ENCODE measurements at regions not wholly inside any gene's neighbourhood (a gene's known extent, or its start where the extent isn't known, plus 50 kb on each side); places are given as distances from the start of the nearest gene placed in this dataset.
A peak's percentile ranks its signal among the peaks of the same experiment; 100 is the strongest.

GRCh38 chr12:77613411-77613810 lies 217.3 kb upstream of the NAV3 start:
- H3F3A ChIP-seq (replicated peaks; ENCODE audit: insufficient read depth) = no peaks in the 10 kb centered on the region
- no peak overlapping the region for H3K9ac ChIP-seq
- ChIA-PET POLR2A (no interaction called here), CTCF (no interaction called here)
- H3K27me3 ChIP-seq (ENCODE audit: insufficient read depth) = no peaks in the 10 kb centered on the region
- H3K36me3 ChIP-seq (replicated peaks in 1 of 2; ENCODE audit: control insufficient read depth in 1 of 2, insufficient read depth in 2 of 2, low read length in 1 of 2) = peaks cover 0 to 5% of the 10 kb centered on the region in 2 experiments
- H3K4me1 ChIP-seq (ENCODE audit: control insufficient read depth in 1 of 2, insufficient read depth in 2 of 2, low read depth in 1 of 2, low read length in 1 of 2) = no peaks in the 10 kb centered on the region
- H3K9me2 ChIP-seq = no peaks in the 10 kb centered on the region
- TF ChIP-seq EP300 (IDR thresholded peaks at IDR 0.05; ENCODE audit: borderline replicate concordance in 1 of 2, low read depth in 1 of 2, low read length in 1 of 2) (no peak), TAF1 (IDR thresholded peaks at IDR 0.05; ENCODE audit: borderline replicate concordance, low read depth, low read length) (no peak), FOXM1 (IDR thresholded peaks at IDR 0.05; ENCODE audit: low read depth) (no peak), POLR2AphosphoS5 (IDR thresholded peaks at IDR 0.05; ENCODE audit: low read depth, low read length) (no peak), CHD2 (IDR thresholded peaks at IDR 0.05; ENCODE audit: low read length, partially characterized antibody) (no peak), NRF1 (IDR thresholded peaks at IDR 0.05; ENCODE audit: low read depth, low read length) (no peak), MEF2A (IDR thresholded peaks at IDR 0.05; ENCODE audit: borderline replicate concordance, low read depth) (no peak), TEAD4 (IDR thresholded peaks at IDR 0.05; ENCODE audit: borderline replicate concordance, insufficient read depth) (no peak), GATA2 (CRISPR knock-in tag; IDR thresholded peaks at IDR 0.05) (no peak), ELF1 (IDR thresholded peaks at IDR 0.05) (no peak), RFX5 (IDR thresholded peaks at IDR 0.05; ENCODE audit: low read length) (no peak), RAD21 (IDR thresholded peaks at IDR 0.05; ENCODE audit: low read length) (no peak)
- TF ChIP-seq, protein P1, sequence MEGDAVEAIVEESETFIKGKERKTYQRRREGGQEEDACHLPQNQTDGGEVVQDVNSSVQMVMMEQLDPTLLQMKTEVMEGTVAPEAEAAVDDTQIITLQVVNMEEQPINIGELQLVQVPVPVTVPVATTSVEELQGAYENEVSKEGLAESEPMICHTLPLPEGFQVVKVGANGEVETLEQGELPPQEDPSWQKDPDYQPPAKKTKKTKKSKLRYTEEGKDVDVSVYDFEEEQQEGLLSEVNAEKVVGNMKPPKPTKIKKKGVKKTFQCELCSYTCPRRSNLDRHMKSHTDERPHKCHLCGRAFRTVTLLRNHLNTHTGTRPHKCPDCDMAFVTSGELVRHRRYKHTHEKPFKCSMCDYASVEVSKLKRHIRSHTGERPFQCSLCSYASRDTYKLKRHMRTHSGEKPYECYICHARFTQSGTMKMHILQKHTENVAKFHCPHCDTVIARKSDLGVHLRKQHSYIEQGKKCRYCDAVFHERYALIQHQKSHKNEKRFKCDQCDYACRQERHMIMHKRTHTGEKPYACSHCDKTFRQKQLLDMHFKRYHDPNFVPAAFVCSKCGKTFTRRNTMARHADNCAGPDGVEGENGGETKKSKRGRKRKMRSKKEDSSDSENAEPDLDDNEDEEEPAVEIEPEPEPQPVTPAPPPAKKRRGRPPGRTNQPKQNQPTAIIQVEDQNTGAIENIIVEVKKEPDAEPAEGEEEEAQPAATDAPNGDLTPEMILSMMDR (IDR thresholded peaks at IDR 0.05) = no peak
- TF ChIP-seq, protein P2, sequence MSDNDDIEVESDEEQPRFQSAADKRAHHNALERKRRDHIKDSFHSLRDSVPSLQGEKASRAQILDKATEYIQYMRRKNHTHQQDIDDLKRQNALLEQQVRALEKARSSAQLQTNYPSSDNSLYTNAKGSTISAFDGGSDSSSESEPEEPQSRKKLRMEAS (IDR thresholded peaks at IDR 0.05; ENCODE audit: low read depth) = no peak
- H3K4me2 ChIP-seq = no peak overlapping the region
- H3K9me3 ChIP-seq = no peaks in the 10 kb centered on the region
- no peak for DNase-seq
- H4K20me1 ChIP-seq (ENCODE audit: insufficient read depth) = no peaks in the 10 kb centered on the region
- H3K4me3 ChIP-seq (ENCODE audit: low read depth in 2 of 2, low read length in 1 of 2) = no peak overlapping the region
- WGBS (ENCODE audit: low lambda C conversion rate) = 74% methylated on average over 4 of the region's 4 CpGs
- H3K79me2 ChIP-seq (ENCODE audit: insufficient read depth) = 0 out of 2 replicates have a peak, but pooled peaks cover 2% of the 10 kb centered on the region
- no peak overlapping the region for H2AFZ ChIP-seq (ENCODE audit: low read depth)
- no peak overlapping the region for H3K27ac ChIP-seq (ENCODE audit: low read depth in 2 of 2, low read length in 1 of 2)

- Histone ChIP-seq H2AFZ (ENCODE audit: low read depth) (0 out of 2 replicates have a peak overlapping the region, but pooled peaks have one; percentile 4), H3K36me3 (replicated peaks in 1 of 2; ENCODE audit: control insufficient read depth in 1 of 2, insufficient read depth in 2 of 2, low read length in 1 of 2) (peaks cover 0 to 2% of the 10 kb centered on the region in 2 experiments), H3K9ac (no peak overlapping the region), H3K4me1 (ENCODE audit: control insufficient read depth in 1 of 2, insufficient read depth in 2 of 2, low read depth in 1 of 2, low read length in 1 of 2) (no peaks in the 10 kb centered on the region), H3K4me2 (0 out of 2 replicates have a peak overlapping the region, but pooled peaks have one; percentile 1), H3K27me3 (ENCODE audit: insufficient read depth) (no peaks in the 10 kb centered on the region), H3K9me3 (no peaks in the 10 kb centered on the region), H3K79me2 (ENCODE audit: insufficient read depth) (0 out of 2 replicates have a peak, but pooled peaks cover 2% of the 10 kb centered on the region), H3K27ac (ENCODE audit: low read depth in 2 of 2, low read length in 1 of 2) (no peak overlapping the region; a peak in 1 of 4 replicates), H3F3A (replicated peaks; ENCODE audit: insufficient read depth) (no peaks in the 10 kb centered on the region), H3K9me2 (no peaks in the 10 kb centered on the region), H4K20me1 (ENCODE audit: insufficient read depth) (no peaks in the 10 kb centered on the region), H3K4me3 (ENCODE audit: low read depth in 2 of 2, low read length in 1 of 2) (no peak overlapping the region)
- ChIA-PET POLR2A (no interaction called here), CTCF (no interaction called here)
- no peak for TF ChIP-seq YY1 (IDR thresholded peaks at IDR 0.05; ENCODE audit: low read depth)
- no peak for TF ChIP-seq RXRA (IDR thresholded peaks at IDR 0.05; ENCODE audit: borderline replicate concordance, low read depth)
- no peak for TF ChIP-seq IRF3 (IDR thresholded peaks at IDR 0.05; ENCODE audit: low read depth, low read length)
- no peak for TF ChIP-seq NRF1 (IDR thresholded peaks at IDR 0.05; ENCODE audit: low read depth, low read length)
- no peak for TF ChIP-seq TEAD4 (IDR thresholded peaks at IDR 0.05; ENCODE audit: borderline replicate concordance, insufficient read depth)
- TF ChIP-seq RCOR1 (IDR thresholded peaks at IDR 0.05; ENCODE audit: low read length) = no peak
- no peak for TF ChIP-seq MEF2A (IDR thresholded peaks at IDR 0.05; ENCODE audit: borderline replicate concordance, low read depth)
- TF ChIP-seq EP300 (IDR thresholded peaks at IDR 0.05; ENCODE audit: borderline replicate concordance in 1 of 2, low read depth in 1 of 2, low read length in 1 of 2) = no peak
- no peak for TF ChIP-seq ZBTB33 (IDR thresholded peaks at IDR 0.05; ENCODE audit: borderline replicate concordance, low read depth)
- no peak for TF ChIP-seq JUND (IDR thresholded peaks at IDR 0.05)
- no peak for TF ChIP-seq ELF1 (IDR thresholded peaks at IDR 0.05)
- TF ChIP-seq CHD2 (IDR thresholded peaks at IDR 0.05; ENCODE audit: low read length, partially characterized antibody) = no peak
- no peak for TF ChIP-seq GATA2 (CRISPR knock-in tag; IDR thresholded peaks at IDR 0.05)
- TF ChIP-seq FOXJ3 (CRISPR knock-in tag; IDR thresholded peaks at IDR 0.05) = no peak
- TF ChIP-seq, protein P2 (IDR thresholded peaks at IDR 0.05; ENCODE audit: low read depth) = no peak
- 38% methylated on average over 2 of the region's 2 CpGs for WGBS (ENCODE audit: low lambda C conversion rate)
- DNase-seq = no peak
Measured at GRCh38 chr12:77610446-77610845, 220.2 kb upstream of the NAV3 start.
